ENCODE measurements at regions not wholly inside any gene's neighbourhood (a gene's known extent, or its start where the extent isn't known, plus 50 kb on each side); places are given as distances from the start of the nearest gene placed in this dataset.

- no peaks in the 10 kb centered on the region for H3K27me3 ChIP-seq (ENCODE audit: control insufficient read depth in 2 of 2, insufficient read depth in 2 of 2, low read length in 2 of 2)
- H3K9ac ChIP-seq (replicated peaks; ENCODE audit: extremely low read depth, insufficient read depth, low read length) = no peak overlapping the region
- TF ChIP-seq MYC (IDR thresholded peaks at IDR 0.05; ENCODE audit: low read depth, low read length) (no peak), CTCF (IDR thresholded peaks at IDR 0.05; ENCODE audit: extremely low read depth in 1 of 2, insufficient read depth in 1 of 2, low read depth in 1 of 2, low read length in 2 of 2) (no peak), JUN (IDR thresholded peaks at IDR 0.05; ENCODE audit: borderline replicate concordance, insufficient read depth, insufficient read length, low read depth) (no peak), MAX (IDR thresholded peaks at IDR 0.05; ENCODE audit: insufficient read depth, insufficient read length) (no peak), GATA2 (IDR thresholded peaks at IDR 0.05; ENCODE audit: insufficient read depth, insufficient read length, low read depth, low read length) (no peak), EZH2 (IDR thresholded peaks at IDR 0.05; ENCODE audit: borderline replicate concordance, low read depth, low read length, severe bottlenecking) (no peak), POLR2AphosphoS5 (IDR thresholded peaks at IDR 0.05; ENCODE audit: insufficient read depth, low read depth, low read length) (no peak), POLR2A (IDR thresholded peaks at IDR 0.05; ENCODE audit: low read depth, low read length) (no peak), FOS (IDR thresholded peaks at IDR 0.05; ENCODE audit: borderline replicate concordance, insufficient read depth, low read length) (no peak)
- H4K20me1 ChIP-seq (replicated peaks; ENCODE audit: control insufficient read depth, extremely low read depth, insufficient read depth, low read length) = no peaks in the 10 kb centered on the region
- DNase-seq (ENCODE audit: low read depth, low spot score) (no peak), FAIRE-seq (no peak)
- dilution Hi-C loops (cut with MboI; ENCODE audit: extremely low pct_ligation_motif_present, low sequenced_read_pairs) = no loop called here
- no peaks in the 10 kb centered on the region for H3K36me3 ChIP-seq (ENCODE audit: control insufficient read depth in 2 of 2, extremely low read depth in 1 of 2, insufficient read depth in 2 of 2, low read length in 2 of 2)
- no peak overlapping the region for H3K27ac ChIP-seq (ENCODE audit: insufficient read depth, low read depth, low read length)
- H2AFZ ChIP-seq (ENCODE audit: low read depth, low read length) = no peak overlapping the region
- no peaks in the 10 kb centered on the region for H3K9me1 ChIP-seq (replicated peaks; ENCODE audit: control insufficient read depth, extremely low read depth, insufficient read depth, low read length)
- BruUV-seq (replicated peaks) = no TSS peak
- H3K79me2 ChIP-seq (ENCODE audit: control insufficient read depth, insufficient read depth, low read length) = no peaks in the 10 kb centered on the region
- ChIA-PET POLR2A (no interaction called here), CTCF (no interaction called here)
- H3K4me2 ChIP-seq (ENCODE audit: insufficient read depth, low read length) = no peak overlapping the region
- intact Hi-C loops (cut with micrococcal nuclease) = no loop called here
- no peaks in the 10 kb centered on the region for H3K9me3 ChIP-seq (replicated peaks; ENCODE audit: control insufficient read depth, insufficient read depth, low read length)
- no peak overlapping the region for H3K4me3 ChIP-seq (replicated peaks in 1 of 3; ENCODE audit: insufficient read depth in 1 of 3, low read depth in 1 of 3, low read length in 3 of 3)
- no peaks in the 10 kb centered on the region for H3K4me1 ChIP-seq (ENCODE audit: control insufficient read depth, extremely low read depth, insufficient read depth, low read length)
These were observed 783.3 kb upstream of the API5 start for GRCh38 chr11:42528471-42528870.

Data from endothelial cell of umbilical vein (primary cell).